CD14-positive monocyte (primary cell): ENCODE measurements at regions not wholly inside any gene's neighbourhood (a gene's known extent, or its start where the extent isn't known, plus 50 kb on each side); places are given as distances from the start of the nearest gene placed in this dataset.

Source experiments
- DNase-seq, 3 donors: peaks; one replicate each; pipeline ENCODE4 v3.0.0-alpha.2; 2011 to 2022
- H2AFZ ChIP-seq: 2 replicates; pipeline ENCODE4 v1.6.0; 2012; ENCODE audit warnings: mild to moderate bottlenecking, low read depth, low read length, inconsistent platforms; ENCODE audit not compliant: insufficient read depth, poor library complexity, severe bottlenecking
- H3K27ac ChIP-seq, 2 donors: 1 replicate in 1 of 2; 2 replicates in 1 of 2; pipeline ENCODE4 v1.5.1; 2012 to 2013; ENCODE audit warnings: low read length in 2 of 2, control low read depth in 1 of 2, inconsistent platforms in 1 of 2, low read depth in 1 of 2, mild to moderate bottlenecking in 1 of 2
- H3K27me3 ChIP-seq, 2 donors: one replicate each; pipeline versions ENCODE4 v1.6.0 to v1.6.1; 2011 to 2013; ENCODE audit warnings: low read length in 2 of 2; ENCODE audit not compliant: control insufficient read depth in 2 of 2, insufficient read depth in 2 of 2
- H3K36me3 ChIP-seq, 2 donors: replicated peaks in 1 of 2; 1 replicate in 1 of 2; 2 replicates in 1 of 2; pipeline versions ENCODE4 v1.5.1 to v1.6.1; 2012 to 2013; ENCODE audit warnings: low read length in 2 of 2, control low read depth in 1 of 2, inconsistent platforms in 1 of 2, mild to moderate bottlenecking in 1 of 2; ENCODE audit not compliant: insufficient read depth in 2 of 2, control insufficient read depth in 1 of 2
- H3K4me1 ChIP-seq, 2 donors: 1 replicate in 1 of 2; 2 replicates in 1 of 2; pipeline versions ENCODE4 v1.5.1 to v1.6.1; 2012 to 2013; ENCODE audit warnings: low read length in 2 of 2, control low read depth in 1 of 2, inconsistent platforms in 1 of 2, mild to moderate bottlenecking in 1 of 2, moderate library complexity in 1 of 2; ENCODE audit not compliant: insufficient read depth in 2 of 2, control insufficient read depth in 1 of 2
- H3K4me2 ChIP-seq: replicated peaks from 2 replicates; pipeline ENCODE3; 2012; ENCODE audit warnings: low read length, moderate library complexity, mild to moderate bottlenecking; ENCODE audit not compliant: poor library complexity, severe bottlenecking; ENCODE audit errors: extremely low read depth
- H3K4me3 ChIP-seq, 3 experiments: fragments of 200-600 bp in 1 of 3; sonication (generic) in 1 of 3; replicated peaks in 1 of 3; 1 replicate in 2 of 3; 2 replicates in 1 of 3; pipeline ENCODE4 v1.5.1; 2011 to 2013; ENCODE audit warnings: low read length in 3 of 3, mild to moderate bottlenecking in 3 of 3, control low read depth in 2 of 3, low read depth in 2 of 3, inconsistent platforms in 1 of 3, moderate library complexity in 1 of 3
- H3K79me2 ChIP-seq: 2 replicates; pipeline ENCODE4 v1.6.0; 2012; ENCODE audit warnings: mild to moderate bottlenecking, control low read depth, inconsistent platforms, low read length, moderate library complexity; ENCODE audit not compliant: insufficient read depth
- H3K9ac ChIP-seq: 2 replicates; pipeline ENCODE4 v1.6.0; 2017; ENCODE audit warnings: low read length, mild to moderate bottlenecking; ENCODE audit not compliant: insufficient read depth, poor library complexity, severe bottlenecking
- H3K9me3 ChIP-seq, 2 donors: replicated peaks in 1 of 2; 1 replicate in 1 of 2; 2 replicates in 1 of 2; pipeline versions ENCODE4 v1.5.1 to v1.6.1; 2012 to 2013; ENCODE audit warnings: low read length in 2 of 2, control low read depth in 1 of 2; ENCODE audit not compliant: control insufficient read depth in 1 of 2, insufficient read depth in 1 of 2
- H4K20me1 ChIP-seq: 2 replicates; pipeline ENCODE4 v1.6.0; 2012; ENCODE audit warnings: mild to moderate bottlenecking, low read length, control low read depth, moderate library complexity; ENCODE audit not compliant: insufficient read depth
- H3K27ac Mint-ChIP-seq, 7 donors: one replicate each; pipeline ENCODE4 v1.8.0; 2020; ENCODE audit warnings: mild to moderate bottlenecking in 7 of 7, mixed read lengths in 7 of 7, moderate library complexity in 6 of 7, inconsistent platforms in 2 of 7
- H3K27me3 Mint-ChIP-seq, 3 donors: one replicate each; pipeline ENCODE4 v1.8.0; 2021 to 2022; ENCODE audit warnings: low read depth in 3 of 3, mild to moderate bottlenecking in 3 of 3, mixed read lengths in 3 of 3, moderate library complexity in 3 of 3, inconsistent platforms in 1 of 3
- H3K36me3 Mint-ChIP-seq, 2 donors: one replicate each; pipeline ENCODE4 v1.8.0; 2020; ENCODE audit warnings: mixed read lengths in 2 of 2, inconsistent platforms in 1 of 2, mild to moderate bottlenecking in 1 of 2
- H3K4me1 Mint-ChIP-seq: one replicate; pipeline ENCODE4 v1.8.0; 2020; ENCODE audit warnings: mild to moderate bottlenecking, mixed read lengths
- H3K4me3 Mint-ChIP-seq, 2 donors: one replicate each; pipeline ENCODE4 v1.8.0; 2020; ENCODE audit warnings: mild to moderate bottlenecking in 2 of 2, mixed read lengths in 2 of 2, moderate library complexity in 1 of 2
- H3K9me3 Mint-ChIP-seq, 7 donors: one replicate each; pipeline ENCODE4 v1.8.0; 2020 to 2022; ENCODE audit warnings: mixed read lengths in 7 of 7, mild to moderate bottlenecking in 6 of 7, moderate library complexity in 6 of 7, inconsistent platforms in 2 of 7
- CTCF ChIP-seq: fragments of 200-600 bp; IDR thresholded peaks from one replicate; pipeline ENCODE4 v1.8.0; 2022; ENCODE audit warnings: antibody characterized with exemption, mild to moderate bottlenecking
- WGBS: methylation state at CpG from one replicate; pipeline ENCODE4 v1.1.5; 2013; ENCODE audit warnings: missing lambda C conversion rate; ENCODE audit not compliant: insufficient coverage; 5-methylcytosine and 5-hydroxymethylcytosine counted together
- intact Hi-C, 2 donors: fragments of 100-400 bp; cut with micrococcal nuclease; formaldehyde crosslinking; loops; one replicate each; pipeline versions ENCODE4 v1.15.0 to v1.15.1; 2023

GRCh38 chr11:40062616-40063015 is 1396.8 kb downstream of the LRRC4C start:
- H3K36me3 Mint-ChIP-seq = no peaks in the 10 kb centered on the region
- Histone ChIP-seq H3K4me3 (no peak overlapping the region), H3K9ac (no peak overlapping the region), H3K79me2 (no peaks in the 10 kb centered on the region), H2AFZ (no peak overlapping the region), H3K27me3 (no peaks in the 10 kb centered on the region), H3K27ac (no peak overlapping the region), H3K36me3 (no peaks in the 10 kb centered on the region), H3K4me2 (no peak overlapping the region), H4K20me1 (no peaks in the 10 kb centered on the region), H3K4me1 (no peaks in the 10 kb centered on the region), H3K9me3 (peaks cover 0 to 3% of the 10 kb centered on the region in 2 donors)
- no peak overlapping the region for H3K27ac Mint-ChIP-seq
- TF ChIP-seq CTCF = no peak
- peaks cover 0 to 10% (median 5%) of the 10 kb centered on the region in 7 donors for H3K9me3 Mint-ChIP-seq
- no CpG with 5 or more reads among the region's 2 CpGs for WGBS
- H3K4me3 Mint-ChIP-seq = no peak overlapping the region
- H3K4me1 Mint-ChIP-seq = no peaks in the 10 kb centered on the region
- H3K27me3 Mint-ChIP-seq = peaks cover 0 to 2% (median 0%) of the 10 kb centered on the region in 3 donors
- intact Hi-C loops = no loop called here
- DNase-seq = no peak

DNA sequence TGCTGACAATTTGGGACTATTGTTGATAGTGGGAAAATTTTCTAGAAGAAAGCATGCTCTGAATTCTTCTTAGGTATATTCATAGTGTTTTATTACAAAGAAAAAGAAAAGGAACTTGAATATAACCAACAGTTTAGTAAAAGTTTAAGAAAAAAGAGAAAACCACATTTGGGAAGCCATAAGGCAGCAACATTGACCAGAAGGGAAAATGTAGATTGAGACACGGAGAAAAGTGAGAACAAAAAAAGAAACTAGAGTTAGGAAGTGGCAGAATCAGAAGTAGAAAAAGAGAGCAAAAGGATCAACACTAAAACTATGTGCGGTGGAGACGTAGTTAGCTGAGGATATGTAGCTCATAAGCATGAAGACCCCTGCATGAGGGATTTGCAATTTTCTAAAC is 1398.2 kb downstream of the LRRC4C start:
- H3K4me3 ChIP-seq = no peak overlapping the region
- H3K27me3 ChIP-seq = no peaks in the 10 kb centered on the region
- intact Hi-C loops = no loop called here
- H3K4me1 ChIP-seq = no peaks in the 10 kb centered on the region
- DNase-seq = no peak
- no peak for TF ChIP-seq CTCF
- no peak overlapping the region for H3K4me2 ChIP-seq
- H3K9ac ChIP-seq = no peak overlapping the region
- no peak overlapping the region for H3K27ac Mint-ChIP-seq
- no peak overlapping the region for H3K27ac ChIP-seq
- no peaks in the 10 kb centered on the region for H3K4me1 Mint-ChIP-seq
- no peaks in the 10 kb centered on the region for H3K36me3 Mint-ChIP-seq
- no peak overlapping the region for H3K4me3 Mint-ChIP-seq
- H3K27me3 Mint-ChIP-seq = no peaks in the 10 kb centered on the region
- WGBS = 50% methylated on average over 1 of the region's 3 CpGs
- H3K9me3 ChIP-seq = peaks cover 0 to 3% of the 10 kb centered on the region in 2 donors
- H3K36me3 ChIP-seq = no peaks in the 10 kb centered on the region
- no peaks in the 10 kb centered on the region for H3K79me2 ChIP-seq
- peaks cover 0 to 7% (median 2%) of the 10 kb centered on the region in 7 donors for H3K9me3 Mint-ChIP-seq
- no peaks in the 10 kb centered on the region for H4K20me1 ChIP-seq
- H2AFZ ChIP-seq = no peak overlapping the region
